H1 (cell line): ENCODE measurements at regions not wholly inside any gene's neighbourhood (a gene's known extent, or its start where the extent isn't known, plus 50 kb on each side); places are given as distances from the start of the nearest gene placed in this dataset.

Experiments
- BACH1 ChIP-seq: IDR thresholded peaks from 2 replicates; pipeline ENCODE4 v1.6.1; 2012; ENCODE audit warnings: low read length, improper control_type of control experiment
- CHD7 ChIP-seq: fragments of 300-600 bp; sonication (generic); IDR thresholded peaks from 2 replicates; pipeline ENCODE4 v1.7.1; 2012; ENCODE audit warnings: low read length, moderate library complexity, mild to moderate bottlenecking, inconsistent platforms; ENCODE audit not compliant: insufficient replicate concordance
- MAFK ChIP-seq: IDR thresholded peaks from 2 replicates; pipeline ENCODE4 v1.6.1; 2012; ENCODE audit warnings: low read depth, mild to moderate bottlenecking, improper control_type of control experiment, low read length

DNA sequence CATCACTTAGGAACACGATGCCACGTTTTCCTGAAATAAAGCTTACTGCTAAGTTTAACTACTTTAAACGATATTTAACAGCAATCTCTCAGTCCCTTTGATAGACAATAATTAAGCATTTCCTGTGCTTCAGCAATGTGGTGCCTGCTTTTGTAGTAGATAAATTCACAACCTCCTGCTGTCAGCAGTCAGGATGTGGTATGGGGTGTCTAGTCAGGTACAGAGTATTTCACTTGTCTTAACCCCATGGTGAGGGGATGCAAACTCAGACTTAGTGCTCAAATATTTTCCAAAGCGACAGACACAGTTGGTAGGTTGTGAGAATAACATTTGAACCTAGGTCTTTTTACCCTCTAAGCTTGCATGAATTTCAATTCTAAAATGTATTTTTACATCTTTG lies 526.2 kb upstream of the PFKP start (continued):
- TF ChIP-seq CHD7: no peak
- no peak for TF ChIP-seq BACH1
- no peak for TF ChIP-seq MAFK
